HG03432 (cell line): ENCODE measurements at regions not wholly inside any gene's neighbourhood (a gene's known extent, or its start where the extent isn't known, plus 50 kb on each side); places are given as distances from the start of the nearest gene placed in this dataset.
"Not testable (repeated sequence)": the region's sequence is repeated elsewhere in the genome, so short reads cannot be mapped to it uniquely, and the experiment has no call there.

Source experiments
- ATAC-seq: cut with Tn5 transposase; IDR thresholded peaks from one replicate; pipeline ENCODE4 v1.9.1; 2021; ENCODE audit warnings: mild to moderate bottlenecking, moderate library complexity; ENCODE audit not compliant: unreplicated experiment

GRCh38 chr2:107740300-107740699 lies 86.4 kb upstream of the RGPD4 start:
- ATAC-seq: no peak

DNA sequence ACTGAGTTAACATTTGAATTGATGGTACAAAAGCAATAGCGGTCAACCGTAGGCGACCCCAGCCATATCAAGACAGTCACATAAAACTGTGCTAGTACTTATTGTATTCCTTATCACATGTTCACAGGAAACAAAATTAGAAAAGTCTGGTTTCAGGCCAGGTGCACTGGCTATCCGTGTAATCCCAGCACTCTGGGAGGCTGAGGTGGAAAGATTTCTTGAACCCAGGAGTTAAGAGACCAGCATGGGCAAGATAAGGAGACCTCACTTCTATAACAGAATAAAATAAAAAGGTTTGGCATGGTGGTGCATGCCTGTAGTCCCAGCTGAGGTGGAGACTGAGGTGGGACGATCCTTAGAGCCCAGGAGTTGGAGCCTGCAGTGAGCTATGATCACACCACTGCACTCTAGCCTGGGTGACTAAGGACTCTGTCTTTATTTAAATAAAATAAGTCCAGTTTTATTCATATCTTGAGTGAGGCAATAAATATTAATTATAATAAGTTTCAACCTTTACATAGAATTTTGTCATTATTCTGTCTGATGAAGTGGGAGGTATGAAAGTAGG lies 84.1 kb upstream of the RGPD4 start:
- ATAC-seq: no peak

GRCh38 chr2:107743274-107743673 lies 83.4 kb upstream of the RGPD4 start:
- ATAC-seq: no peak

DNA sequence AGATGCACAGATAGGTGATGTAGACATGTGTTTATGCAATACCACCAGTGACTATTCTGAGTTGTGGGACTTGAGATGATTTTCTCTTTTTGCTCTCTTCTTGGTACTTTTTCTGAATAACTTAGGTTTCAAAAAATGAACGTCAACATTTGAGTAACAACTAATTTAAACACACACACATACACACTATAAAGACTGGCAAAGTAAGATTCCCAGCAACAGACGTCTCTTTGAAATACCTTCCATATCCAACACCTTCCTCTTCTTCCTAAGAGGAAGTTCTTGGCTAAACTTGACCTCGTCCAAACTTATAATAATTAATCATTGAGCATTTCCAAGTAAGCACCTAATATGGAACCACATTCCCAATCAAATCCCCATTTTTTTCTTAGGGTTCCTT lies 81.6 kb upstream of the RGPD4 start:
- no peak for ATAC-seq

DNA sequence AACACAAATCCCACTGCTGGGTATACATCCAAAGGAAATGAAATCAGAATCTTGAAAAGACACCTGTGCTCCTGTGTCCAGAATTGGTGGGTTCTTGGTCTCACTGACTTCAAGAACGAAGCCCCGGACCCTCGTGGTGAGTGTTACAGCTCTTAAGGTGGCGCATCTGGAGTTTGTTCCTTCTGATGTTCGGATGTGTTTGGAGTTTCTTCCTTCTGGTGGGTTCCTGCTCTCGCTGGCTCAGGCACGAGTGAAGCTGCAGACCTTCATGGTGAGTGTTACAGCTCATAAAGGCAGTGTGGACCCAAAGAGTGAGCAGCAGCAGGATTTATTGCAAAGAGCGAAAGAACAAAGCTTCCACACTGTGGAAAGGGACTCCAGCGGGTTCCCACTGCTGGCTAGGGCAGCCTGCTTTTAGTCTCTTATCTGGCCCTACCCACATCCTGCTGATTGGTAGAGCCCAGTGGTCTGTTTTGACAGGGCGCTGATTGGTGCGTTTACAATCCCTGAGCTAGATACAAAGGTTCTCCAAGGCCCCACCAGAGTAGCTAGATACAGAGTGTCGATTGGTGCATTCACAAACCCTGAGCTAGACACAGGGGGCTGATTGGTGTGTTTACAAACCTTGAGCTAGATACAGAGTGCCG lies 80.0 kb upstream of the RGPD4 start:
- ATAC-seq: not testable (repeated sequence)

DNA sequence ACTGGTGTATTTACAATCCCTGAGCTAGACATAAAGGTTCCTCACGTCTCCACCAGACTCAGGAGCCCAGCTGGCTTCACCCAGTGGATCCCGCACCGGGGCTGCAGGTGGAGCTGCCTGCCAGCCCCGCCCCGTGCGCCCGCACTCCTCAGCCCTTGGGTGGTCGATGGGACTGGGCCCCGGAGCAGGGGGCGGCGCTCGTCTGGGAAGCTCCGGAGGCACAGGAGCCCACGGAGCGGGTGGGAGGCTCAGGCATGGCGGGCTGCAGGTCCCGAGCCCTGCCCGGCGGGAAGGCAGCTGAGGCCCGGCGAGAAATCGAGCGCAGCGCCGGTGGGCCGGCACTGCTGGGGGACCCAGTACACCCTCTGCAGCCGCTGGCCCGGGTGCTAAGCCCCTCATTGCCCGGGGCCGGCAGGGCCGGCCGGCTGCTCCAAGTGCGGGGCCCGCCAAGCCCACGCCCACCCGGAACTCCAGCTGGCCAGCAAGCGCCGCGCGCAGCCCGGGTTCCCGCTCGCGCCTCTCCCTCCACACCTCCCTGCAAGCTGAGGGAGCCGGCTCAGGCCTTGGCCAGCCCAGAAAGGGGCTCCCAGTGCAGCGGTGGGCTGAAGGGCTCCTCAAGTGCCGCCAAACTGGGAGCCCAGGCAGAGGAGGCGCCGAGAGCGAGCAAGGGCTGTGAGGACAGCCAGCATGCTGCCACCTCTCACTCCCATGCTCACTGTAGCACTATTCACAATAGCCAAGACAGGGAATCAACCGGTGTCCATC lies 79.3 kb upstream of the RGPD4 start:
- not testable (repeated sequence) for ATAC-seq

DNA sequence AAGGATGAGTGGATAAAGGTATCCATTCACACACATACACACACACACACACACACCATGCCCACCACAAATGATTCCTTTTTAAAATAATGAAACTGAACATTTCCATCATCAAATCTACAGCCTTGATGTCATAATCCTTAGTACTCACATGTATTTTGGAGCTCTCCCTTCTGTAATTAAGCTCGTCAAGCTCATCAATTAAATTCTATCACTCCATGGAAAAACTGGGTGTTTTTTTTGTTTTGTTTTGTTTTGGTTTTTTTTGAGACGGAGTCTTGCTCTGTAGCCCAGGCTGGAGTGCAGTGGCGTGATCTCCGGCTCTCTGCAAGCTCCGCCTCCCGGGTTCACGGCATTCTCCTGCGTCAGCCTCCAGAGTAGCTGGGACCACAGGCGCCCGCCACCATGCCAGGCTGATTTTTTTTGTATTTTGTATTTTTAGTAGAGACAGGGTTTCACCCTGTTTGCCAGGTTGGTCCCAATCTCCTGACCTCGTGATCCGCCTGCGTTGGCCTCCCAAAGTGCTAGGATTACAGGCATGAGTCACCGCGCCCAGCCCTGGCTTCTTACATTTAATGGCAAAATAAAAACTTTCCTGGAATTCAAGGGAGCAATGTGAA lies 78.6 kb upstream of the RGPD4 start:
- no peak for ATAC-seq

DNA sequence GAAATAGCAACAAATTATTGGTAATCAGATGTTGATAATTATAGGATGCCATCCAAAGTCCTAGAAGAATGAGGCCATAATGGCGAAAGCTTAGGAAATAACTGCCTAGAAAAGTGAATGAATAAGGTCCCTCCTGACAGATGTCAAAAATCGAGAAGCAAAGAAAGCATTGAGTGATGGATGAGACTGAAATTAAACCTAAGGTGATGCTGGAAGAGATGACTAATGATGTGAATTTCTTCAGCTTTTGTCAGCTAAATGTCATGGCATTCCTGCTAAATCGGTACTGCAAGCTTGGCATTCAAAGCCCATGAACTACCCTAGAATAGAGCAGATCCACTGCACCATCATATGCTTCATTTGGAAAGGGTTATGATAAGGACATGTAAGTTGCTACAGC lies 74.8 kb upstream of the RGPD4 start:
- no peak for ATAC-seq

DNA sequence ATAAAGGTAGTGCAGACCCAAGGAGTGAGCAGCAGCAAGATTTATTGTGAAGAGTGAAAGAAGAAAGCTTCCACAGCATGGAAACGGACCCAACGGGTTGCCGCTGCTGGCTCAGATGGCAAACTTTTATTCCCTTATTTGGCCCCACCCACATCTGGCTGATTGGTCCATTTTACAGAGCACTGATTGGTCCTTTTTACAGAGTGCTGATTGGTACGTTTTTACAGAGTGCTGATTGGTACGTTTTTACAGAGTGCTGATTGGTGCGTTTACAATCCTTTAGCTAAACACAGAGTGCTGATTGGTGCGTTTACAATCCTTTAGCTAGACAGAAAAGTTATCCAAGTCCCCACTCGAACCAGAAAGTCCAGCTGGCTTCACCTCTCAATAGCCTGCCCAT lies 72.9 kb upstream of the RGPD4 start:
- not testable (repeated sequence) for ATAC-seq

DNA sequence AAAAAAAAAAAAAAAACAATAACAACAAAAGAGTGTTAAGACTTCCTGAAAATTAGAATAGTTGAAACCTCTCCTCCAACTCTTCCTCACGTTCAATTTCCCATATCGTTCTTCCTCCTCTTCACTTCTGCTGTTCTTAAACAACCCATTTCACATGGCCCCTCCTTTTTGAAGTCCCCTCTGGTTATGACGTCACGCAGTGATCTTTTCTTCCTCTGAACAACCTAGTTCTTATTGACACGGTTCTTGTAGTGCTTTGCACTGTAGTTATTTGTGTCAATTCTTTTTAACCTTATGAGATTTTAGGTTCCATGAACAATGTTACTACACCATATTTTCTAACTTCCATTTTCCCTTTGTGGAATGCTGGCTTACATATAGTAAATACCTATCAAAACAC lies 69.5 kb upstream of the RGPD4 start:
- ATAC-seq: no peak

- no peak for ATAC-seq
Measured at GRCh38 chr2:107760620-107761364, 65.9 kb upstream of the RGPD4 start.

DNA sequence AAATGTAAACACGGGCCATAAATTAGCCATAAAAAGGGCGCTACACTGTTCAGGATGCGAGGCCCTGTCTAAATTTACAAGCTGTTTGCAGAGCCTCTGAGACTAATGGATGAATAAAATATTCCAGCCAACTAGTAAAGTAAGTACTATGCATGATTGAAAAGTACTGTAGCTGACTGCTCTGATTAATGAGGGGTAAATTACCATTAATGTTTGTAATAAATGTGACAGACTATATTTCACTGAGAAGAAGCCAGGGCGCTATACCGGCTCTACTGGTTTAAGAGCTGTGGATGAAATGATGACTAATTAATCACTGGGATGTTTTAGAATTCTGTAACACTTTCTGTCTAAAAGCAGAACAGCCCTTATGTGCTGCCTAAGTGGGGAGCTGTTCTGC lies 54.3 kb upstream of the RGPD4 start:
- no peak for ATAC-seq

GRCh38 chr2:107775211-107775610 lies 51.5 kb upstream of the RGPD4 start:
- ATAC-seq: no peak

- ATAC-seq: no peak
Measured at GRCh38 chr2:107775791-107776190, 50.9 kb upstream of the RGPD4 start.

- no peak for ATAC-seq
Measured at GRCh38 chr2:107776362-107776761, 50.3 kb upstream of the RGPD4 start.
